GM12892 (cell line): ENCODE measurements at regions not wholly inside any gene's neighbourhood (a gene's known extent, or its start where the extent isn't known, plus 50 kb on each side); places are given as distances from the start of the nearest gene placed in this dataset.

Experiments used
- POLR2A ChIP-seq: IDR thresholded peaks from 2 replicates; pipeline ENCODE4 v1.6.1; 2011; ENCODE audit warnings: low read depth, low read length, control low read depth
- POLR2AphosphoS5 ChIP-seq: IDR thresholded peaks from 2 replicates; pipeline ENCODE4 v1.6.1; 2011; ENCODE audit warnings: low read depth, low read length, control low read depth
- TAF1 ChIP-seq: IDR thresholded peaks from 2 replicates; pipeline ENCODE4 v1.6.1; 2011; ENCODE audit warnings: low read depth, mild to moderate bottlenecking, control low read depth, low read length, borderline replicate concordance

DNA sequence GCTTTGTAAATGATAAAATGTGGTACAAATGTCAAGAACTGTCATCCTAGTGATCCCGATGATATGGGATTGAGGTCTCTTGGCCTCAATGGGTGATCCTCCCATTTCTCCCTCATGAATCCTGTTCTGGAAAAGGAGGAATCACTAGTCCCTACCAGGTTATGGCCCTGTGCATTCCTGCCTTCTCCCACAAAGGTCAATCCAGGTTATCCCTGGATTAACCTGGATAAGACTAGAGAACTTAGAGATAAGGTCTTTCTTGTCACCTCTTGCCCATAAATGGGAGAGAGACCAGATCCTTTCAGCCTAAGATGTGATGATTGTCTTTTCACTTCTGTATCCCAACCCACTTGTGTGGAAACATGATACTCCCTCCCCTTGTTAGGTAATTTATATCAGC is 396.7 kb downstream of the BUD13 start:
- TF ChIP-seq POLR2AphosphoS5, result no peak
- TF ChIP-seq POLR2A, result no peak
- no peak for TF ChIP-seq TAF1
